ENCODE measurements at regions not wholly inside any gene's neighbourhood (a gene's known extent, or its start where the extent isn't known, plus 50 kb on each side); places are given as distances from the start of the nearest gene placed in this dataset.

DNA sequence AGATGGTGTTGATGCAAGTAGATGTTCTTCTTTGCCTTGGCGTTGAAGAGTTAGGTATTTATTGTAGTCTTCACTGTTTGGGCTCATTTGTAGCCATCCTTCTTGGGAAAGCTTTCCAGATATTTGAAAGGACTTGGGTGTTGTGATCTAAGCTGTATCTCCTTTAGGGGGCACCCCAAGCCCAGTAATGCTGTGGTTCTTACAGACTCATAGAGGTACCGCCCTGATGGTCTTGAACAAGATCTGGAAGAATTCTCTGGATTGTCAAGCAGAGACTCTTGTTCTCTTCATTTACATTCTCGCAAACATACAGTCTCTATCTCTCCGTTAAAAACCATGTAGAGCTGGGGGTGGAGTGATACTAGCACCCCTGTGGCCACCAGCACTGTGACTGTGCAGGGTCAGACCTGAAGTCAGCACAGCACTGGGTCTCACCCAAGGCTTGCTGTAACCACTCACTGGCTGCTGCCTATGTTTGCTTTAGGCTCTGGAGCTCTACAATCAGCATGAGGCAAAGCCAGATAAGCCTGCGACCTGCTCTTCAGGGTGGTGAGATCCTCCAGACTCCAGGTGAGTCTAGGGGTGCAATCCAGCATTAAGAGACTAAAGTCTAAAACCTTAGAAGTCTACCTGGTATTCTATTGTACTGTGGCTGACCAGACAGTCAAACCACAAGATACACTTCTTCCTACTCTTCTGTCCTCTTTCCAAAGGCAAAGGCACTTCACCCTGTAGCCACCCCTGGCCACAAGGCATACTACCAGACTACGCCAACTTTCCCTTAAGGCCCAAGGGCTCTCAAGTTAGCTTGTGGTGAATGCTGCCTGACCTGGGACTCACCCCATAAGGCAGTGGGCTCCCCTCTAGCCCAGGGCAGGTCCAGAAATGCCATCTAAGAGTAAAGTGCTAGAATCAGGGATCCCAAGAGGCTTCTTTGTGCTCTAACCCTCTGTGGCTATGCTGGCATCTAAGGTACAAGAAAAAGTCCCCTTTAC lies 209.7 kb upstream of the TMEM196 start:
- no peak overlapping the region for H3K4me3 ChIP-seq (ENCODE audit: low read depth, low read length)
- peak; percentile 93 for DNase-seq (ENCODE audit: low read depth)
- TF ChIP-seq, protein P1, sequence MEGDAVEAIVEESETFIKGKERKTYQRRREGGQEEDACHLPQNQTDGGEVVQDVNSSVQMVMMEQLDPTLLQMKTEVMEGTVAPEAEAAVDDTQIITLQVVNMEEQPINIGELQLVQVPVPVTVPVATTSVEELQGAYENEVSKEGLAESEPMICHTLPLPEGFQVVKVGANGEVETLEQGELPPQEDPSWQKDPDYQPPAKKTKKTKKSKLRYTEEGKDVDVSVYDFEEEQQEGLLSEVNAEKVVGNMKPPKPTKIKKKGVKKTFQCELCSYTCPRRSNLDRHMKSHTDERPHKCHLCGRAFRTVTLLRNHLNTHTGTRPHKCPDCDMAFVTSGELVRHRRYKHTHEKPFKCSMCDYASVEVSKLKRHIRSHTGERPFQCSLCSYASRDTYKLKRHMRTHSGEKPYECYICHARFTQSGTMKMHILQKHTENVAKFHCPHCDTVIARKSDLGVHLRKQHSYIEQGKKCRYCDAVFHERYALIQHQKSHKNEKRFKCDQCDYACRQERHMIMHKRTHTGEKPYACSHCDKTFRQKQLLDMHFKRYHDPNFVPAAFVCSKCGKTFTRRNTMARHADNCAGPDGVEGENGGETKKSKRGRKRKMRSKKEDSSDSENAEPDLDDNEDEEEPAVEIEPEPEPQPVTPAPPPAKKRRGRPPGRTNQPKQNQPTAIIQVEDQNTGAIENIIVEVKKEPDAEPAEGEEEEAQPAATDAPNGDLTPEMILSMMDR (IDR thresholded peaks at IDR 0.05; ENCODE audit: insufficient read depth, low read length) = peak; percentile 53

DNA sequence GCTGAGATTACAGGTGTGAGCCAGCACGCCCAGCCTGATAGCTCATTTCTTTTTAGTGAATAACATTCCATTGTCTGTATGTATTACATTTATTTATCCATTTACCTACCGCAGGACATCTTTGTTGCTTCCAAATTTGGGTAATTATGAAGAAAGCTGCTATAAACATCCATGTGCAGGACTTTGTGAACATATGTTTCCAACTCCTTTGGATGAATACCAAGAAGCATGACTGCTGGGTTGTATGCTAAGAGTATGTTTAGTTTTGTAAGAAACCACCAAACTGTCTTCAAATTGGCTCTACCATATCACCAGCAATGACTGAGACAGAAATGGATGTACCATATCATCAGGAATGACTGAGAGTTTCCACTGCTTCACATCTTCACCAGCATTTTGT lies 200.2 kb upstream of the TMEM196 start:
- DNase-seq (ENCODE audit: low read depth) = no peak
- H3K4me3 ChIP-seq (ENCODE audit: low read depth, low read length) = no peak overlapping the region
- TF ChIP-seq, protein P1 (IDR thresholded peaks at IDR 0.05; ENCODE audit: insufficient read depth, low read length) = no peak

DNA sequence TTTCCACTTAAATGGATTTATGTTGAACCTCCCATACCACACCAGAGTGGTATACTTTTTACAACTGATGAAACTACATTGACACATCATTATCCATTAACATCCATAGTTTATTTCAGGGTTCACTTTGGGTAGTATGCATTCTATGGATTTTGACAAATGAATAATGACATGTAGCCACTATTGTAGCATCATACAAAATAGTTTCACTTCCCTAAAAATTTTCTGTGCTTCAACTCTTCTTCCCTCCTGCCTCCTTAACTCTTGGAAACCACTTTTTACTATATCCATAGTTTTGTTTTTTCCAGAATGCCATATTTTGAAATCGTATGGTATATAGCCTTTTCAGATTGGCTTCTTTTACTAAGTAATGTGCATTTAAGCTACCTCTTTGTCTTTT lies 199.5 kb upstream of the TMEM196 start:
- H3K4me3 ChIP-seq (ENCODE audit: low read depth, low read length) = no peak overlapping the region
- no peak for DNase-seq (ENCODE audit: low read depth)
- TF ChIP-seq, protein P1 (IDR thresholded peaks at IDR 0.05; ENCODE audit: insufficient read depth, low read length) = no peak

DNA sequence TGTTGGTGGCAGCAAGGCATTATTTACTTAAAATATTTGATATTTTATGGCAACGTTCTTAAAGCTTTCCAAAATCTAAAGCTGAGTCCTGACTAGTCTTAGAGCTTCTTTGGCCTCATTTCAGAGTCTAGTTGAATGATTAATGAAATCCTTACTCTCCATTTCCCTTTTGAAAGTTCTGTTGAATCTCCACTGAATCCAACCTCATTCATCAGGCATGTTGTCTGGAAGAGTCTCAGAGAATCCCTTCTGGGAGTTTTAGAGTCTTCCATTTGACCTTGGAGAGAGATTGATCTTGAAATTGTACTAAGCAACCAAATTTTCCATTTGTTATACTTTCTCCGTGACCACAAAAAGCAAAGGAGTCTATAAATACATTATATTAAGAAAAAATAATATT lies 198.5 kb upstream of the TMEM196 start:
- DNase-seq (ENCODE audit: low read depth) = peak; percentile 66
- TF ChIP-seq, protein P1 (IDR thresholded peaks at IDR 0.05; ENCODE audit: insufficient read depth, low read length) = no peak
- no peak overlapping the region for H3K4me3 ChIP-seq (ENCODE audit: low read depth, low read length)

GRCh38 chr7:19970514-19970913 lies 197.1 kb upstream of the TMEM196 start:
- TF ChIP-seq, protein P1 (IDR thresholded peaks at IDR 0.05; ENCODE audit: insufficient read depth, low read length) = no peak
- no peak for DNase-seq (ENCODE audit: low read depth)
- H3K4me3 ChIP-seq (ENCODE audit: low read depth, low read length) = no peak overlapping the region

DNA sequence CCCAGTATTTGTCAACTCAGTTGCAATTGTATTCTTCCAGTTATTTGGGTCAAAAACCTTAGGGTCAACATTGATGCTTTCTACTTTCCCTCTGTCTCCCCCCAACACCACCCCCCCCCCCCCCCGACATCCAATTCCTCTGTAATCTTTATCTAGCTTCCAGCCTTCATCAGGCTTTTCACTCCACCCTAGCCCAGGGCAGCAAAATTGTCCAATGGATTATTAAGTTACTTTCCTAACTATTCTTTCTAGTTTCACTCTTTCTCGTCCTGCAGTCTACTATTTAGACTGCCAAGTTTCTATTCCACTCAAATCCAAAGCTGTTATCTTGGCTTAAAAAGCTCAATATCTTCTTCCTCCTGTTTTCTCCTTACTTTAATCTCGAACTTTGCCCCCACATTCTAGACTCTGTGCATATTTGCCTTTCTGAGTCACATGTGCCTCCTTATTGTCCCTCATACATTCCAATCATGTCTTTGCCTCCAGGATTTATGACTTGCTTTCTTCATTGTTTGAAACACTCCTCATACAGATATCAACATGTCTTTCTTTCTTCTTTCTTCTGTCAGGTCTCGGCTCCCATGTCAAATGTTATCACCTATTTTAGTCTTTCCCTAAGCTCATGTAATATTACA lies 196.6 kb upstream of the TMEM196 start:
- DNase-seq (ENCODE audit: low read depth) = peak; percentile 83
- peak overlapping the region; percentile 13 for H3K4me3 ChIP-seq (ENCODE audit: low read depth, low read length)
- TF ChIP-seq, protein P1 (IDR thresholded peaks at IDR 0.05; ENCODE audit: insufficient read depth, low read length) = no peak

Measured in fibroblast of the aortic adventitia (primary cell).